Endothelial cell of umbilical vein (primary cell): ENCODE measurements at regions not wholly inside any gene's neighbourhood (a gene's known extent, or its start where the extent isn't known, plus 50 kb on each side); places are given as distances from the start of the nearest gene placed in this dataset.

Source experiments
- BruUV-seq: library from RNA; stranded (reverse); fragments of 400-500 nt; replicated peaks from 2 replicates; lab custom pipeline; 2021; lab: Mats Ljungman, UMichigan
- CTCF ChIA-PET: fragments of 300-600, 350-600 bp; sonication (Branson Sonifier 250); formaldehyde crosslinking; loops from one replicate; lab custom pipeline; 2021; ENCODE audit warnings: antibody characterized with exemption, inconsistent platforms; lab: Charles Lee
- POLR2A ChIA-PET: fragments of 300-600, 350-600 bp; sonication (Branson Sonifier 250); formaldehyde crosslinking; loops from one replicate; lab custom pipeline; 2021; ENCODE audit warnings: antibody characterized with exemption, inconsistent platforms; lab: Charles Lee
- DNase-seq: peaks from one replicate; pipeline ENCODE4 v3.0.0-alpha.2; 2011; ENCODE audit warnings: low read depth, low spot score
- FAIRE-seq: peaks from 2 replicates; lab custom pipeline; 2011; peaks lifted over from hg19 to GRCh38; lab: Jason Lieb, UNC
- H2AFZ ChIP-seq: 2 replicates; pipeline ENCODE4 v1.6.0; 2012; ENCODE audit warnings: low read depth, low read length, control low read depth, inconsistent platforms
- H3K27ac ChIP-seq: 2 replicates; pipeline ENCODE4 v1.5.1; 2011; ENCODE audit warnings: low read depth, mild to moderate bottlenecking, control low read depth, low read length, moderate library complexity; ENCODE audit not compliant: insufficient read depth
- H3K27me3 ChIP-seq, 2 experiments: 2 replicates each; pipeline versions ENCODE4 v1.6.0 to v1.6.1; 2011; ENCODE audit warnings: low read length in 2 of 2, mixed read lengths in 1 of 2; ENCODE audit not compliant: control insufficient read depth in 2 of 2, insufficient read depth in 2 of 2
- H3K36me3 ChIP-seq, 2 experiments: 2 replicates in 1 of 2; 3 replicates in 1 of 2; pipeline ENCODE4 v1.5.1; 2011; ENCODE audit warnings: low read length in 2 of 2, mild to moderate bottlenecking in 1 of 2, moderate library complexity in 1 of 2; ENCODE audit not compliant: control insufficient read depth in 2 of 2, insufficient read depth in 2 of 2; ENCODE audit errors: extremely low read depth in 1 of 2
- H3K4me1 ChIP-seq: 3 replicates; pipeline ENCODE4 v1.5.1; 2011; ENCODE audit warnings: mild to moderate bottlenecking, low read length; ENCODE audit not compliant: control insufficient read depth, insufficient read depth; ENCODE audit errors: extremely low read depth
- H3K4me2 ChIP-seq: 2 replicates; pipeline ENCODE4 v1.6.1; 2011; ENCODE audit warnings: low read length, control low read depth, mixed read lengths; ENCODE audit not compliant: insufficient read depth
- H3K4me3 ChIP-seq, 3 experiments: fragments of 200-600 bp in 1 of 3; sonication (generic), shearing (Covaris generic) in 1 of 3; replicated peaks in 1 of 3; 2 replicates each; pipeline ENCODE4 v1.5.1; 2011 to 2016; ENCODE audit warnings: control low read depth in 3 of 3, low read length in 3 of 3, mild to moderate bottlenecking in 2 of 3, inconsistent platforms in 1 of 3, low read depth in 1 of 3, moderate library complexity in 1 of 3; ENCODE audit not compliant: insufficient read depth in 1 of 3
- H3K79me2 ChIP-seq: 2 replicates; pipeline ENCODE4 v1.6.0; 2012; ENCODE audit warnings: low read length, inconsistent platforms; ENCODE audit not compliant: control insufficient read depth, insufficient read depth
- H3K9ac ChIP-seq: replicated peaks from 2 replicates; pipeline ENCODE3; 2011; ENCODE audit warnings: low read length, control low read depth; ENCODE audit not compliant: insufficient read depth; ENCODE audit errors: extremely low read depth
- H3K9me1 ChIP-seq: replicated peaks from 3 replicates; pipeline ENCODE4 v1.6.0; 2011; ENCODE audit warnings: mild to moderate bottlenecking, low read length; ENCODE audit not compliant: control insufficient read depth, insufficient read depth; ENCODE audit errors: extremely low read depth
- H3K9me3 ChIP-seq: replicated peaks from 2 replicates; pipeline ENCODE4 v1.5.1; 2012; ENCODE audit warnings: low read length, inconsistent platforms; ENCODE audit not compliant: control insufficient read depth, insufficient read depth
- H4K20me1 ChIP-seq: replicated peaks from 2 replicates; pipeline ENCODE3; 2011; ENCODE audit warnings: mild to moderate bottlenecking, low read length; ENCODE audit not compliant: control insufficient read depth, insufficient read depth; ENCODE audit errors: extremely low read depth
- CTCF ChIP-seq, 2 donors: IDR thresholded peaks; 1 replicate in 1 of 2; 2 replicates in 1 of 2; pipeline ENCODE4 v1.5.1; 2011; ENCODE audit warnings: low read length in 2 of 2, mild to moderate bottlenecking in 2 of 2, moderate library complexity in 2 of 2, control low read depth in 1 of 2, inconsistent platforms in 1 of 2, low read depth in 1 of 2; ENCODE audit not compliant: insufficient read depth in 1 of 2; ENCODE audit errors: extremely low read depth in 1 of 2
- EZH2 ChIP-seq: IDR thresholded peaks from 2 replicates; pipeline ENCODE4 v1.6.1; 2012; ENCODE audit warnings: borderline replicate concordance, low read depth, mild to moderate bottlenecking, moderate library complexity, low read length, inconsistent platforms; ENCODE audit not compliant: severe bottlenecking
- FOS ChIP-seq: IDR thresholded peaks from 2 replicates; pipeline ENCODE4 v1.6.1; 2011; ENCODE audit warnings: mild to moderate bottlenecking, low read length, moderate library complexity, borderline replicate concordance; ENCODE audit not compliant: insufficient read depth
- GATA2 ChIP-seq: IDR thresholded peaks from 2 replicates; pipeline ENCODE4 v1.7.0; 2011; ENCODE audit warnings: low read depth, mild to moderate bottlenecking, moderate library complexity, mixed read lengths, low read length; ENCODE audit not compliant: insufficient read length, insufficient read depth
- JUN ChIP-seq: IDR thresholded peaks from 2 replicates; pipeline ENCODE4 v1.6.1; 2011; ENCODE audit warnings: borderline replicate concordance, low read depth; ENCODE audit not compliant: insufficient read length, insufficient read depth
- MAX ChIP-seq: IDR thresholded peaks from 2 replicates; pipeline ENCODE4 v1.6.1; 2011; ENCODE audit not compliant: insufficient read depth, insufficient read length
- MYC ChIP-seq: IDR thresholded peaks from one replicate; pipeline ENCODE4 v1.6.1; 2011; ENCODE audit warnings: mild to moderate bottlenecking, low read depth, low read length
- POLR2A ChIP-seq: IDR thresholded peaks from 2 replicates; pipeline ENCODE4 v1.6.1; 2012; ENCODE audit warnings: low read depth, mild to moderate bottlenecking, control low read depth, low read length
- POLR2AphosphoS5 ChIP-seq: IDR thresholded peaks from 2 replicates; pipeline ENCODE4 v1.6.1; 2012; ENCODE audit warnings: low read depth, mild to moderate bottlenecking, control low read depth, low read length, moderate library complexity; ENCODE audit not compliant: insufficient read depth
- dilution Hi-C: fragments of 300-500 bp; cut with MboI; formaldehyde crosslinking; loops from one replicate; pipeline ENCODE4 v1.15.0; 2019; ENCODE audit warnings: low sequenced_read_pairs; ENCODE audit not compliant: extremely low pct_ligation_motif_present
- intact Hi-C: fragments of 100-400 bp; cut with micrococcal nuclease; formaldehyde crosslinking; loops from one replicate; pipeline ENCODE4 v1.10.0; 2022

DNA sequence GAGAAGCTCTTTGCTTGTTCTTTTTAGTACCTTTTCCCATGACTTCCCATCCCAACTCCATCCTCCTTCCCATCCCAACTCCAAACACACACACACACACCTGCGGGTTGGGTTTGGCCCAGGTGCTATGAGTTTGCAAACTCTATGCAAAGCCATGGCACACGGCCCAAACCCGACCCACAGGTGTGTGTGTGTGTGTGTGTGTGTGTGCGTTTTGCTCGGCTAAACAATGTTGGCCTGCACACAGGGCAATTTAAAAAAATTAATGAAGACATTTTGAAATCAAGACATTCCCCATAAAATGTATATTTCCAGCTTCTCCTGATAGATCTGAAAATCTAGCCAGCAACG, 103.7 kb upstream of the TLE3 start:
- no peak for FAIRE-seq
- CTCF ChIA-PET, result no interaction called here
- dilution Hi-C loops, result no loop called here

More for the DNA sequence above, 103.7 kb upstream of the TLE3 start:
- TF ChIP-seq GATA2 (no peak), POLR2AphosphoS5 (no peak), MYC (no peak), POLR2A (no peak), MAX (no peak), JUN (no peak), CTCF (IDR thresholded peaks at IDR 0.05; ENCODE audit: extremely low read depth in 1 of 2, insufficient read depth in 1 of 2, low read depth in 1 of 2, low read length in 2 of 2) (no peak), EZH2 (no peak), FOS (no peak)
- Histone ChIP-seq H3K4me3 (no peak overlapping the region), H3K4me2 (no peak overlapping the region), H3K27ac (no peak overlapping the region), H3K27me3 (peaks cover 5 to 7% of the 10 kb centered on the region in 2 experiments), H3K9me1 (no peaks in the 10 kb centered on the region), H3K9ac (no peak overlapping the region), H4K20me1 (no peaks in the 10 kb centered on the region), H3K9me3 (no peaks in the 10 kb centered on the region), H2AFZ (no peak overlapping the region), H3K79me2 (no peaks in the 10 kb centered on the region), H3K36me3 (no peaks in the 10 kb centered on the region), H3K4me1 (no peaks in the 10 kb centered on the region)
- POLR2A ChIA-PET, result no interaction called here
- no peak for DNase-seq
- intact Hi-C loops, result no loop called here
- no TSS peak for BruUV-seq
